Pons (tissue), 1 donor: ENCODE measurements at regions not wholly inside any gene's neighbourhood (a gene's known extent, or its start where the extent isn't known, plus 50 kb on each side); places are given as distances from the start of the nearest gene placed in this dataset.
"Not testable (repeated sequence)": the region's sequence is repeated elsewhere in the genome, so short reads cannot be mapped to it uniquely, and the experiment has no call there.

Experiments
- DNase-seq: peaks from one replicate; pipeline ENCODE4 v3.0.0-alpha.2; 2016; ENCODE audit warnings: low spot score

GRCh38 chr5:44942524-44943001 is 133.8 kb downstream of the MRPS30 start:
- DNase-seq: peak; percentile 6

GRCh38 chr5:44943647-44944046 is 134.9 kb downstream of the MRPS30 start:
- DNase-seq: no peak

- no peak for DNase-seq
Observed at GRCh38 chr5:44945743-44946142, 137.0 kb downstream of the MRPS30 start.

GRCh38 chr5:44949687-44950086 is 140.9 kb downstream of the MRPS30 start:
- no peak for DNase-seq

- no peak for DNase-seq
Observed at GRCh38 chr5:44951371-44951770, 142.6 kb downstream of the MRPS30 start.

- DNase-seq: peak; percentile 25
Observed at GRCh38 chr5:44952376-44952775, 143.6 kb downstream of the MRPS30 start.

- no peak for DNase-seq
Observed at GRCh38 chr5:44953078-44953477, 144.3 kb downstream of the MRPS30 start.

GRCh38 chr5:44958943-44959454 is 150.3 kb downstream of the MRPS30 start:
- DNase-seq: not testable (repeated sequence)

- no peak for DNase-seq
Observed at GRCh38 chr5:44969825-44970224, 161.1 kb downstream of the MRPS30 start.

- not testable (repeated sequence) for DNase-seq
Observed at GRCh38 chr5:44970963-44971362, 162.2 kb downstream of the MRPS30 start.

- DNase-seq: no peak
Observed at GRCh38 chr5:44974813-44975212, 166.1 kb downstream of the MRPS30 start.

GRCh38 chr5:44981708-44982107 is 173.0 kb downstream of the MRPS30 start:
- no peak for DNase-seq

- no peak for DNase-seq
Observed at GRCh38 chr5:44983006-44983405, 174.3 kb downstream of the MRPS30 start.

- no peak for DNase-seq
Observed at GRCh38 chr5:44987026-44987425, 178.3 kb downstream of the MRPS30 start.

GRCh38 chr5:44991693-44992092 is 182.9 kb downstream of the MRPS30 start:
- DNase-seq: no peak

GRCh38 chr5:44993286-44993685 is 184.5 kb downstream of the MRPS30 start:
- DNase-seq: no peak

- DNase-seq: no peak
Observed at GRCh38 chr5:44997506-44997905, 188.8 kb downstream of the MRPS30 start.

GRCh38 chr5:45007102-45007501 is 198.4 kb downstream of the MRPS30 start:
- not testable (repeated sequence) for DNase-seq

GRCh38 chr5:45017568-45017967 is 208.8 kb downstream of the MRPS30 start:
- DNase-seq: no peak

- no peak for DNase-seq
Observed at GRCh38 chr5:45029553-45029952, 220.8 kb downstream of the MRPS30 start.

GRCh38 chr5:45035991-45036390 is 227.2 kb downstream of the MRPS30 start:
- DNase-seq: no peak

- no peak for DNase-seq
Observed at GRCh38 chr5:45037927-45038326, 229.2 kb downstream of the MRPS30 start.

GRCh38 chr5:45038366-45038987 is 229.7 kb downstream of the MRPS30 start:
- DNase-seq: peak; percentile 58

- DNase-seq: no peak
Observed at GRCh38 chr5:45042283-45042682, 233.5 kb downstream of the MRPS30 start.
